NCI-H2081 (cell line): ENCODE measurements at regions not wholly inside any gene's neighbourhood (a gene's known extent, or its start where the extent isn't known, plus 50 kb on each side); places are given as distances from the start of the nearest gene placed in this dataset.

Experiments used
- DNase-seq, 2 experiments: peaks; one replicate each; lab custom pipeline; 2025; lab: John Stamatoyannopoulos, UW

DNA sequence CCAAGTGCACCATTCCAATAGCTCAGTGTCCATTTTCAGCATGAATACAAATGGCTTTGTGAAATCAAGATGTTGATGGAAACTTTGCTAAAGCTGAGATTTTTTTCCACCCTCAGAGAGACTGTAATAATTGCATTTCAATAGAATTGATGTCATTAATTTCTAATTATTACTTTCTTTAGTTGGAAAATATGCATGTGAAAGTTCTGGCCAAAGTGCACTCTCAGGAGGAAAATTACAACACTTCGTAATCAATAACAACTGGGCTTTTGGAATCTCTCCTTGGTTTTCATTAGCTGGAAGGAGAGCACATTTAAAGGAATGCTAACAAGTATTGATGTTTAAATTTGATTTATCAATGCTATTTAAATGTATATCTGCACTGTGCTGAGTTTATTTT, 529.5 kb upstream of the CDH8 start:
- DNase-seq: no peak

DNA sequence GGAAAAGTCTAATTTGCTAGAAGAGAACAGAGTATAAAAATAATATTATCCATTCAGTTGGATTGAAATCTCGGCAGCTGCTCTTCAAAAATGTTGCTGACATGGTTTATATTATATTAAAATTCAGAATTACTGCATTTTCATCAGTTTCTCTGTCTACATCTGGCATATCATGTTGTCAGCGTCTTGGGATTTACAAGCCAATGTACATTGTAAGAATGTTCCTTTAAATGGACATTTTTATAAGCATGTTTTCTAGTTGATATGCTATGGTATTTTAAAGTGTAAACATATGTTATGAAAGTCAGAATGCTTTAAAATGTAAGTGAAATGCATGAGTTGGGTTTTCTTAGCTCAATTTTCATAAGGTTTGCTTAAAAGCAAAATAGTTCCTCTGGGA, 528.1 kb upstream of the CDH8 start:
- DNase-seq: no peak

DNA sequence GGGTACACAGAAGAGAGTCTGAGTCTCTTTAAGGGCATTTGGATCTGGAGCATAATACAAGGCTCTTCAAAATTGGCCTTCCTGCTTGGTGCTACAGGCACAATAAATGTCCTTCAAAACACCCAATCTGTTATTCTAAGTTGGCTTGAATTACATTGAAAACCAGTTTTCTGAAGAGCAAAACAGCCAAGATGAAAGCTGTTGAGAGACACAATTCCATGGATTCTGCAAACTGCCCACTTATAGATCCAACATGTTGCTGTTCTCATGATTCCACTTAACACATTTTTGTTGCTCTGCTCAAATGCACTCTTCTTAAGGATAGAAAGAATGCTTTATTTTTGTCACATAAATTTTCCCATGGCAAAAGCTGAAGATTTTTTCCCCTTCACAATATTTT, 525.9 kb upstream of the CDH8 start:
- no peak for DNase-seq

DNA sequence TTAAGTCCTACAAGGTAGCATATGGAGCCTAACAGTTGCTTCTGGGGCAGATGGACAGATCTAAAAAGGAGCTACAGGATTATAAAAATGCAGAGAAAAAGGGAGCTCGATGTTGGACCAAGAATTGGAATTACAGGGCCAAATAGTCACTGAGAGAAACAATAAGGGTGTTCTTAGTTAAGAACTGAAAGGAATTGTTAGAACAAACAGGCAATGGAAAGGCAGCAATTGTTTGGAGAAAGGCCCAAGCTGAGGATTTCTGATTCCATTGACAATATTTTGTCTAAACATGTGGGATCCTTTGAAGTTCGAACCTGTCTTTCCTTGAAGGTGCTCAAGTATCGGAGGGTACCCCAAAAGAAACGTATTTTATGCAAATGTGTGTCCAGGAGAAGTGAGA, 513.6 kb upstream of the CDH8 start:
- DNase-seq: no peak

DNA sequence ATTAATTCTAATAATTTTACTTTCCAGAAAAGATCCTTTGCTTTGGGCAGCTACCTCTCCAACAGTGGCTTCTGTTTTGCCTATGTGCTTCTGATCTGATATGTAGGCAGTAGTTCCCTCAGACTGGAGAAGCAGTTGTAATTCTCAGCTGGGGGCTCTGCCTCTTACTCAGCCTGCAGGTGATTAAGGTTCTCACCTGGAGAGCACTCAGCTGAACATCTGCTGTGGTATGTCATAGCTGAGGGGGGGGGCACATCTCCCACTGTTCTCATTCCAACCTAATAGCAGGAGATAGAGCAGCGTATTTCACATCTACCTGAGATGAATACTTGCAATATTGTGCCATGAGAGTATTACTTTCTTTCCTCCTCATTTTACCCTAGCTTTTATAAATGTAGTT, 511.9 kb upstream of the CDH8 start:
- no peak for DNase-seq

DNA sequence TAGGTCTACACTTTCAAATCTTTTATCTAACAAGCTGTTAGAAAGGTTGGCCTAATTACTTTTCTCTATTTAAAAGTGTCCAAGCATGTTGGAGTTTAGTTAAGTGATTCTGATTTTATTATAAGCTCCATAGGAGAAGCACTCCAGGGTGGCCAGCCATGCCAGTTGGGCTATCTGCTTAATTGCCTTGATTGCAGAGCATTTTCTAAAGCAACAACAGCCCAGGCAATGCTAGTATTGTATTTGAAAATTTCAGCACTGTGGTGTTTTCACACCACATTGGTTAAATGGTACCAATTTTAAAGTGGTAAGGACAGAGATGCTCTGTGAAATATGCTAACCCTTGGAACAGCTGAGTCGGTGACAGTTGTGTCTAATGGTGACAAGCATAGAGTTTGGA, 510.5 kb upstream of the CDH8 start:
- no peak for DNase-seq

DNA sequence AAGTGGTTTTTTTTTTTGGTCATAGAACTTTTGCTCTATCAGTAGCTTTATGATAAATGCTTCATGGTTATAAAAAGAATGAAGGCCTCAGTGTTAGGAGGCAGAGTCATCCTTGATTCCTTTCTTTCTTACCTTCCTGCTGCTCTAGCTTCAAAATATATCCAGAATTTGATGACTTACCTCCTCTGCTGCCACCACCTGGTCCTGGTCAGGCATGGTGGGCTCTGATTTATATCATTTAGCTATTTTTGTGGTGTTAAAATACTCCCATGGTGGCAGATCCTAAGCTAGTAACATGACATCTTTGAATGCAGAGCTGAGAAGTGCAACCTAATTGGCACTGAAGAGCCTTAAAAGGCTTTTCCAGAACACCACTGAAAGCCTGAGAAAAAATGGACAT, 508.8 kb upstream of the CDH8 start:
- no peak for DNase-seq

DNA sequence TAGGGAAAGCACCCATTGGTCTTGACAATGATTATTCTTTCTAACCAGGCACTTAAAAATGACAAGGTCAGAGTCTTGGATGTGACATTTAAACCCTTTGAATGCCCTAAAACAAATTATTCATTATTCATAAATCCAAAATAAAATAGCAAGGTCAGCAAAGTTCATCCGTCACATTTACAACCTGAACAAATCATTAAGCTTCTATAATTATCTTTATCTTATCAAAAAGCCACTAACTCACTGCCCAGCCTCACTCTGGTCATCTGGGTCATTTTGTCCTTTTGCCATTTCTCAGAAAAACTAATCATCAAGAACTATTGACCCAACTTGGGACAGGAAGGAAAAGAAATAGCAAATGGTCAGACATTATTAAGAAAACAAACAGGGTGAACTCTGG, 507.3 kb upstream of the CDH8 start:
- no peak for DNase-seq

DNA sequence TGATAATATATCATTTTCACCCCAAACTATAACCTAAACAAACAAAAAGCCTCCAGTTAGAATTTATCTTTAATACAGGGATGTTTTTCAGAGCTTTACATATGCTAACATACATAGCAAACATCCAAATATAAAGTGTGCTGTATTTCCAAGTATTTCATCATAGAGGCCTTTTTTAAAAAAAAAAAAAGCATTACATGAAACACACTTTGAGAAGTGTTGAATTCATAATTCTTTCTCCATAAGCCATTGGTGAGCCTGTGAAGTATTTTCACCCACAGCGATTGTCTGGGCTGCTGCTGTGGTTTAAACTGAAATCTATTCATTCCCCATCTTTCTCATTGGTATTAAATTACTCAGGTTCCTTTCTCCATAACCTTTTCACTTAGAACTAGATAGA, 503.4 kb upstream of the CDH8 start:
- no peak for DNase-seq

DNA sequence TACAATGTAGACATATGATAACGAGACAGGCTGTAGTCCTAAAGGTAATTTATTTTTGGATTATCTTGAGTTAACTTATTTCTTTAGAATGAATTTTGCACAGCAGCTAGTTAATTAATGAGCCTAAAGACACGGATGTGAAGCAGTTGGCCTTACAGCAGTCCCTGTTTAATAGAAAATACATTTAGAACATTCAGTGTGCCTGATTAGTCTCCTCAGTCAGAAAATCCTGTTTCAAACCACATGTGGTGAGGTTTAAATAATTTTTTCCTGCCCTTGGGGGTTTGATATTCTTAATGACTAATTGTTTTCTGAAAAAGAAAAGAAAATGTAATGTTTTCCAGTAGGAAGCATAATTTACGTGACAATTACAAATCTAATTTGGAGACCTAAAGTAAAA, 494.2 kb upstream of the CDH8 start:
- no peak for DNase-seq

DNA sequence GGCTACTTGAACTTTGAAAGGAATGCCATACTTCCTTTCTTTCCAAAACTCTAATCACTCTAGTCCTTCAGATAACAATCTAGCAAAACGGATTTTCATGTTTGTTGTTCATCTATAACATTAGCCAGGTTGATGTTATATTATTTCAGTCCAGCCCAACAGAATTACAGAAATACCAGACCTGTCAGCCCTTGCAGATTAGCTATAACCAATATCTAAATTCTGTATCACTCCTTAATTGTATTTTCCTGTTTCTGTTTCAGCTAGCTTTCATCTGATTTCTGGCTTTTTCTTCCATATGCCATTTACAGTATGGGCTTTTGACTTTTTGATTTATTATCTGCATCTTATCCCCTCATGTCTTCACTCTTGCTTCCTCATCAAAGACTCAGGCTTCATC, 479.8 kb upstream of the CDH8 start:
- no peak for DNase-seq

DNA sequence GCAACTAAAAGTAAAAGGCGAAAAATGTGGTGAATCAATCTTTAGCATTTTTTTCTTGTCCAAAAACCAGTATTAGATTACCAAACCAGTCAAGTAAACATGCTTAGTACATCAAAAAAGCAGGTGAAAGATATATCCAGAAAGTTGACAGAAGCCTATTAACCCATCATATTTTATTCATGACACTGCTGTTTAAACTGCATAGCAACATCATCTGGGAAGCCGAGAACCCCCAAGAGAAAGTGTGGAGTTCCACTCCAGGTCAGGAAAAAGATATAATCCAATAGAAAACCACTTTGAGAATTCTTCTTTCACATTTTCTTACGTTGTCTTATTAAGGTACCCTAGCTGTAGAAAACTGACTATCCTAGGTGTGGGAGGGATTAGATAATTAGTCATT, 466.8 kb upstream of the CDH8 start:
- no peak for DNase-seq

DNA sequence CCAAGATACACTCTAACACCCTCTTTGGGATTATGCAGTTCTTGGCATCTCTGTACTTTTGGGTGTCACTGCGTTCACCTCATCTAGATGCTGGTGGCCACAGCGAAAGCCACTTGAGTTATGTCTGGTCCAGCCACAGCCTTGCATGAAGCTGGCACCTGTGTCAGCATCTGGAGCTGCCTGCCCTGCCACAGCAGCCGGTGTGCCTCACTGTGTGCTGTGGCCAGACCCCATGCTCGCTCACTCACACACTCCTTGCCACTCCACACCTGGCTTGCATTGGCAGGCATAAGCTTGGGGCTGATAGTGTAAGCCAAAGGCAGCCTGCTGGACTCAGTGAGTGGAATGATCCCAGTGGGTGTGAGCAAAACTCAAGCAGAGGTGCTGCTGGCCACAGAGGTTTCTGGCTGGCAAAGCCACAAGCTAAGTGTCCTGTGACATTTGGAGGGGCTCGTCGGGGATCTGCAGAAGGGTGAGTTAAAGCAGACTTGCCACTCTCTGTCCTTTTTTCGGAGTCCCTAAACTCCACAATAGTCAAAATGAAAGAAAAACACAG, 442.7 kb upstream of the CDH8 start:
- DNase-seq: no peak

DNA sequence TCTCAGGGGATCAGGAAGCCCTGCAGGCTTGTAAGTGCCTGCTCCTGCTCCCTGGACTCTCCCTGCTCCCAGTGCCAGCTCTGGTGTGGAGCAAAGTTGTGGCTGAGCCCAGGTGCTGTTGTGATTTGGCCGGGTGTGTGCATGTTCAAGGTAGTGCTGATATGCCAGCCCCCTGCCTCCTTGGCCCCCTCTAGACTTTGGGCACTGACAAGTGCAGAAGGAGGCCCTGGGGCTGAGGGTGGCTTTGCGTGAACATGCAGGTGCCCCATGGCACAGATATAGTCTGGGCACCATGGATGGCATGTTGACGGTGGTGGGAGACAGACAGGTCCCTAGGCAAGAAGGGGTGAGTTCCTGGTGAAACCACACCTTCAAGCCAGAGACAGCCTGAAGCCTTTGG, 441.6 kb upstream of the CDH8 start:
- DNase-seq: no peak

DNA sequence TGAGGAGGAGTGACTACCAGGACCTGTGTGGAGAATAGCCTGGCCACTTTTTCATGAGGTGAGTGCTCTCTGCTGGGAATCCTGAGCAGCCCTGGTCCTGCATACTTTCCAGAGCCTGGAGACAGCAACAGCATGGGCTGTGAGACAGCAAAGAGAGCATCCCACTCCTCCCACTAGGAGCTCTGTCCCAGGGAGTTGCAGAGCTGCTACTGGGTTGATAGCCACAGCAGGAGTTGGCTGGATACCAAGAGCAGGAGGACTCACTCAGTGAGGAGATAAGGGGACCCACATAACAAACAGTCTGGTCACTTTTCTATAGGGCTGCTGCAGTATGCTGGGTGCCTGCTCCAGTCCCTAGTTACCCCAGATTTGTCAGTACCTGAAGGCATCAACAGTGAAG, 439.3 kb upstream of the CDH8 start:
- no peak for DNase-seq

DNA sequence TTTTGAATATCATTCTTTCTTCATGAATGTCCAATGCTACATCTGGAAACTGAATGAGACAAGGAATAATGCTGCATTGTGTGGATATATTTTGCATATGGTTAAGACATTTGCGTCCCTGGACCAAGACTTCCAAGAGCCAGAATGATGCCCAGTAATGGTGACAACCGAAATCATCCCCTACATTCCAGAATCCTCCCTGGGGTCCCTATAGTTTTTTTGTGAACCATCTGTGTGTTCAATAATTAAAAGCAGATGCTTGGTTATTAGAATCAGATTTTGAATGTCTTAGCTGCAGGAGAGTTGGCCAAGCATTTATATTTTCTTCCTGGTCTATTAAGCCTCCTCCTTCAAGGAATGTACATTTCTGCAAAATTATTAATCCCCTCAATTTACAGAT, 426.7 kb upstream of the CDH8 start:
- no peak for DNase-seq

DNA sequence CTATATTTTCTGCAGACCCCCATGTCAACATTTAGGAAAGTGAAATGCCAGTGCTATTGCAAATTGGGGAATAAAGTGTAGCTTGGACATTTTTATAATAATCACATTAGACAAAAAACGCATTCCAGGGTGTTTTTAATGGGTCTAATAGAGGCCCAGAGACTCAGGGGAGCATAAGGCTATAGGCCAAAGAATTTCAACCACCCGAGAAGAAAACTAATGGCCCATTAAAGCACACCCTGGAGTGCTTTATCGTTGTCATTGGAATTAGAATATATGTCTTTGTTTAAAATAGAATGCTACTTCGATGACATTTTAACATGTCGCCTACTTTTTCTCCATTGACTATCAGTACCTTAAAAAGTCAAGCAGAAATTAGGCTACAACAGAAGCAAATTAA, 414.1 kb upstream of the CDH8 start:
- DNase-seq: no peak

DNA sequence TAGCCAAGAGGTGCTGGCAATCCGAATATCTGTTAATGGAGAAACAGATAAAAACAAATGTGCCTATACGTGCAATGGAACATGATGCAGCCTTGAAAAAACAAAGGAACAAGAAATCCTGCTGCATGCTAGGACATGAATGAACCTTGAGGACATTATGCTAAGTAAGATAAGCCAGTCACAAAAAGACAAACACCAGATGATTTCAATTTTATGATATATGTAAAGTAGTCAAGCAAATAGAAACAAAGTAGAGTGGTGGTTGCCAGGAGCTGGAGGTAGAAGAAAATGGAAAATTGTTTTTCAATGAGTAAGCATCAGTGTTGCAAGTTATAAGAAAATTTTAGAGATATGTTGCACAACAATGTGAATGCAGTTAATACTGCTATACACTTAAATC, 409.7 kb upstream of the CDH8 start:
- DNase-seq: no peak

DNA sequence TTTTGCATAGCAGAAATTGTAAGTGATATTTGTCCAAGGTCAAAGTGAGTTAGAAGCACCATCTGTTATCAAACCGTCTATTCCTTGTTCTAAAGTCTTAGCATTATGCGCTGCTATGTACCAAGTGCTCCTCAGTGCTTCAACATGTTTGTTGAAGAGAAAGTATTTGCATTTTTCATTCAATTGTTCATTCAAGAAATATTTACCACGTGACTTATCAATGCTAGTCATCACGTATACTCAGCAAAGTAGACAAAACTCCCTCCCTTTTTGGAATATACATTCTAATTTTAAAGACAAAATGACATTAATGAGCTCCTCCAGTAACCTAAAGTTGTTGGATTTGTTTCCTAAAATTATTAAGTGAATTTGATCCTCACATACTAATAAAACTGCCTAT, 388.0 kb upstream of the CDH8 start:
- DNase-seq: no peak

DNA sequence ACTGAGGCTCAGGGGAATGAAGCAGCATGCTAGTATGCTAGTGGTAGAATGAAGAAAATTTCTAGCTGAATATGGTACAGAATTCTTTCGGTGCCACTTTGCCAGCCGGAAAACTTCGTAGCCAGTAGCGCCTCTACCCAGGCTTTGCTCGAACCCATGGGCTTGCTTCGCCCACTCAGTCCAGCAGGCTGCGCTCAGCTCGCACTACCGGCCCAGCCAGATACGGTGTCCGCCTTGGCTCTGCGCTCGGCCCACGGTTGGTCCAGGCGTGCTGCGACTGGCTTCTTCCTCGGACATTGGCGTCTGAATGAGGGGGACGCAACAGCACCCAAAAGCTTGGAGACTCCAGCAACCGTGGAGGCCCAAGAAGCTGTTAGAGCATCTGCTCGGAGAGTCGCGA, 372.5 kb upstream of the CDH8 start:
- DNase-seq: no peak

DNA sequence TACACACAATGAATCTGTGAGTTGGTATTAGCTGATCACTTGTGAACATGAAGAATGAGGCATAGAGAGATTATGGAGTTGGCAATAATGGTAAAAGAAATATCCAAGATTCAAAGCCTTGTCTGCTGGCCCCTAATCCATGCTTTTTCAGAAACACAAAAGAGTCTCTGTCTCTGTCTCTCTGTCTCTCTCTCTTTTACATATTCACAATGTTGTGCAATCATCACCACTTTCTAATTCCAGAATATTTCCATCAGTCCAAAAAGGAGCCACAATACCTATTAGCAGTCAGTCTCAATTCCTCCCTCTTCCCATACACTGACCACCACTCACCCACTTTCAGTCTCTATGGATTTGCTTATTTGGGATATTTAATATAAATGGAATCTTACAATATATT, 370.1 kb upstream of the CDH8 start:
- DNase-seq: no peak

DNA sequence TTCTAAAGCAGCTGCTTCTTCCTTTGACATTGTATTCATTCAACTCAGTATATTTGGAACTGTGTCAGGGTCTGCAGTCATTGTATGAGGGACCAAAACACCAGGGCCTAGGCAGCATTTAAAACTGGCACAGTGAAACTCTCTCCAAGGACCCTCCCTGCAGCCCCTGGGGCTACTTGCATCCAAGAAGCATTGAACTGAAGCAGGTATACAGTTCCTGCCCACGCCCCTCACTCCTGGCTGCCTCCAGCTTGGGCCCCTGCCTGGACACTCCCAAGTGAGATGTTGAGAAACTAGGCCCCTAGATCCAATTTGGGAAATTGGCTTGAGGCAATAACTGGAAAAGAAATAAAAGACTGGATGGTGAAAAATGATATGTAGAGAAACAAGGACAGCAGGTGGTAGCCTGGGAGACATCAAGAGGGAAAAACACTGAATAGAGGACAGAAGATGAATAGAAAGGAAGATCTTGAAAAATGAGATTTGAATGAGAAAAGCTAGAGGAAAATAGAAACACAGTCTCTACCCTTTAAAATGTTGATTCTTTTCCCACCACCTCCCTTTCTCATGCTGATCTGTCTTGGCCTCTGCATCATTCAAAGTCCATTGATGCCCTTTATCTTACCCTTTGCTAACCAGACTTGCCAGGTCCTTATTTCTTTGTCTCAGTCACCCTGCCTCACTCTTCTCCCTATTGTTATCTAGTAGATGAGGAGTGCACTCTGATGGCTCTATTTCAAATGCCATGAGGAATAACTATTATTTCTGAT, 368.8 kb upstream of the CDH8 start:
- no peak for DNase-seq

DNA sequence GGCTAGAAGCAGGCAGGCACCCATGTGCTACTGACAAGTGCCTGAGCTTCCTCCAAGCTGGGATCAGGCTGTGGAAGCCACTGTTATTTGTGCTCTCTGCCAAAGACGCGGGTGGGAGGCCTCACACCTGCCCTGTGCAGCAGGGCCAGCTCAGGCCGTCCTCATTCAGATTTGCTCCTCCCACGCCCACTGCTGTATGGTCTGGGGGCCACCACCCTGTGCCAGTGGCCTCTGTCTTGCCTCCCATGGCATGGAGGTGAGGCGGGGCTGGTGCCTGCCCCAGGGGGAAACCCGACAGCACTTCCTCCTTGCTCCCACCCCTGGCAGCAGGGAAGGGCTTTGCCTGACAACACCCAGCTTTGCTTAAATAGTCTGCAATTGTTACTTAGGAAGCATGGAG, 356.5 kb upstream of the CDH8 start:
- no peak for DNase-seq

DNA sequence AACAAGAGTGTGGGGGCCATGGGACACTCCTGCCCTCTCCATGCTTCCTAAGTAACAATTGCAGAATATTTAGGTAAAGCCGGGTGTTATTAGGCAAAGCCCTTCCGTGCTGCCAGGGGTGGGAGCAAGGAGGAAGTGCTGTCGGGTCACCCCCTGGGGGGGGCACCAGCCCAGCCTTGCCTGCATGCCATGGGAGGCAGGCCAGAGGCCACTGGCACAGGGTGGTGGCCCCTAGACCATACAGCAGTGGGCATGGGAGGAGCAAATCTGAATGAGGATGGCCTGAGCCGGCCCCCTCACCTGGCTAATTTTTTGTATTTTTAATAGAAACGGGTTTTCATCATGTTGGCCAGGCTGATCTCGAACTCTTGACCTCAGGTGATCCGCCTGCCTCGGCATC, 355.7 kb upstream of the CDH8 start:
- no peak for DNase-seq
